ENCODE measurements at regions not wholly inside any gene's neighbourhood (a gene's known extent, or its start where the extent isn't known, plus 50 kb on each side); places are given as distances from the start of the nearest gene placed in this dataset.

DNA sequence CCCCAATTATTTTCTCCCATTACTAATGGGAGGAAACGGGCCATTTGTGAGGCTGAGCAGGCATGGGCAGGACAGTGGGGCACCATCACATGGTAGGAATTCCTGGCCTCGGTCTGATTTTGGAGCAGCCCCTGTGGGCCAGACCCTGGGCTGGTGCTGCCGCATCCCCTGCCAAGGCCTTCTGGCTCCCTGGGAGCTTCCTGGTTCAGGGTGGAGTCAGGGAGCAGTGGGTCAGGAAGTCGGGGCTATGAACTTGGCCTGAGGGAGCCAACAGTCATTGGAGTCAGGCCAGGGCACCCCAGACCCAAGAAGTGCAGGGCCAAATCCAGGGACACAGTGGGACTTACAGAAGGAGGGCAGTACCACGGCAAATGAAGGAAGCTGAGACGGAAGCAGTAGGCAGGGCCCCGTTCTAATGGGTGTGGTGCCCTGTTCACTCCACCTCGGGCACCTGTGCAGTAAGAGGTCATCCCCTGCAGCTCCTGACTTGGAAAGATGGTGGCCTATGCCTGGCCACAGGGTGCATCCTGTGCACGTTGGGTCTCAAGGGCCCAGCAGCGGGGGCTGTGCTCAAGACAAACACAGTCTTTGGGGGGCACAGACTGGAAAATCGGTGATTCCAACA, 328.1 kb downstream of the SMAD2 start:
- TF ChIP-seq TCF4 (CRISPR knock-in tag; IDR thresholded peaks at IDR 0.05; ENCODE audit: borderline replicate concordance) (no peak), PPARA (CRISPR knock-in tag; IDR thresholded peaks at IDR 0.05; ENCODE audit: borderline replicate concordance) (no peak)
